Colonic mucosa (tissue), 4 donors: ENCODE measurements at regions not wholly inside any gene's neighbourhood (a gene's known extent, or its start where the extent isn't known, plus 50 kb on each side); places are given as distances from the start of the nearest gene placed in this dataset.

Experiments
- DNase-seq: peaks from one replicate; pipeline ENCODE4 v3.0.0-alpha.2; 2020
- H3K27ac ChIP-seq: fragments of 200-600 bp; one replicate; pipeline ENCODE4 v1.8.0; 2021
- H3K27me3 ChIP-seq: fragments of 200-600 bp; one replicate; pipeline ENCODE4 v1.8.0; 2021
- H3K36me3 ChIP-seq: fragments of 200-600 bp; one replicate; pipeline ENCODE4 v1.8.0; 2021
- H3K4me1 ChIP-seq: fragments of 200-600 bp; one replicate; pipeline ENCODE4 v1.8.0; 2021; ENCODE audit warnings: mild to moderate bottlenecking
- H3K4me3 ChIP-seq: fragments of 200-600 bp; one replicate; pipeline ENCODE4 v1.8.0; 2021
- H3K9ac ChIP-seq, 2 donors: one replicate each; pipeline ENCODE4 v1.7.0; 2013; ENCODE audit warnings: control low read depth in 2 of 2, low read depth in 2 of 2, low read length in 2 of 2
- H3K9me3 ChIP-seq: fragments of 200-600 bp; one replicate; pipeline ENCODE4 v1.8.0; 2021
- CTCF ChIP-seq: fragments of 200-600 bp; IDR thresholded peaks from one replicate; pipeline ENCODE4 v1.8.0; 2022; ENCODE audit warnings: antibody characterized with exemption, mild to moderate bottlenecking
- intact Hi-C: fragments of 100-400 bp; cut with DNase I; formaldehyde crosslinking; loops from one replicate; pipeline ENCODE4 v1.14.1; 2022
- donor health status: healthy.
- donor health status: DM: no; HTN: no; CAD: no.
- donor health status: DM: no; HTN: no; CAD: no.

- TF ChIP-seq CTCF = no peak
- intact Hi-C loops = no loop called here
These were observed 689.4 kb downstream of the BRD1 start for GRCh38 chr22:49138250-49138790.

GRCh38 chr22:49137206-49137840 lies 690.4 kb downstream of the BRD1 start:
- H3K4me1 ChIP-seq = no peaks in the 10 kb centered on the region
- H3K36me3 ChIP-seq = no peaks in the 10 kb centered on the region
- no peak overlapping the region for H3K9ac ChIP-seq
- H3K4me3 ChIP-seq = no peak overlapping the region
- no peak for DNase-seq
- intact Hi-C loops = no loop called here
- H3K9me3 ChIP-seq = no peaks in the 10 kb centered on the region
- no peaks in the 10 kb centered on the region for H3K27me3 ChIP-seq
- H3K27ac ChIP-seq = no peak overlapping the region
- TF ChIP-seq CTCF = no peak

More at GRCh38 chr22:49138250-49138790, 689.4 kb downstream of the BRD1 start:
- no peaks in the 10 kb centered on the region for H3K27me3 ChIP-seq
- H3K27ac ChIP-seq = no peak overlapping the region
- no peaks in the 10 kb centered on the region for H3K9me3 ChIP-seq
- DNase-seq = no peak
- H3K9ac ChIP-seq = no peak overlapping the region
- H3K4me1 ChIP-seq = no peaks in the 10 kb centered on the region
- no peak overlapping the region for H3K4me3 ChIP-seq
- no peaks in the 10 kb centered on the region for H3K36me3 ChIP-seq

- no peak overlapping the region for H3K9ac ChIP-seq
- no peaks in the 10 kb centered on the region for H3K36me3 ChIP-seq
- TF ChIP-seq CTCF = no peak
- no peak overlapping the region for H3K4me3 ChIP-seq
- no peaks in the 10 kb centered on the region for H3K9me3 ChIP-seq
- intact Hi-C loops = no loop called here
- H3K4me1 ChIP-seq = no peaks in the 10 kb centered on the region
- no peaks in the 10 kb centered on the region for H3K27me3 ChIP-seq
- H3K27ac ChIP-seq = no peak overlapping the region
- DNase-seq = no peak
These were observed 690.9 kb downstream of the BRD1 start for GRCh38 chr22:49136816-49137180.

GRCh38 chr22:49136041-49136815 lies 691.4 kb downstream of the BRD1 start:
- no peak overlapping the region for H3K9ac ChIP-seq
- no peak overlapping the region for H3K4me3 ChIP-seq
- intact Hi-C loops = no loop called here
- H3K27ac ChIP-seq = no peak overlapping the region
- no peaks in the 10 kb centered on the region for H3K27me3 ChIP-seq
- H3K9me3 ChIP-seq = no peaks in the 10 kb centered on the region
- no peaks in the 10 kb centered on the region for H3K36me3 ChIP-seq
- no peak for TF ChIP-seq CTCF
- no peak for DNase-seq
- H3K4me1 ChIP-seq = no peaks in the 10 kb centered on the region

- no peaks in the 10 kb centered on the region for H3K4me1 ChIP-seq
- no peak overlapping the region for H3K4me3 ChIP-seq
- no peaks in the 10 kb centered on the region for H3K36me3 ChIP-seq
- H3K27me3 ChIP-seq = no peaks in the 10 kb centered on the region
- H3K9me3 ChIP-seq = no peaks in the 10 kb centered on the region
- H3K9ac ChIP-seq = no peak overlapping the region
- no peak for TF ChIP-seq CTCF
- H3K27ac ChIP-seq = no peak overlapping the region
- no peak for DNase-seq
- intact Hi-C loops = no loop called here
These were observed 693.6 kb downstream of the BRD1 start for GRCh38 chr22:49134076-49134475.
